CD4-positive, alpha-beta memory T cell (primary cell): ENCODE measurements at regions not wholly inside any gene's neighbourhood (a gene's known extent, or its start where the extent isn't known, plus 50 kb on each side); places are given as distances from the start of the nearest gene placed in this dataset.

Source experiments
- CTCF ChIA-PET: fragments of 350-600 bp; sonication (Branson Sonifier 250); formaldehyde crosslinking; loops from one replicate; lab custom pipeline; 2021; ENCODE audit warnings: inconsistent platforms; ENCODE audit not compliant: partially characterized antibody; lab: Charles Lee
- POLR2A ChIA-PET: fragments of 350-600 bp; sonication (Branson Sonifier 250); formaldehyde crosslinking; loops from one replicate; lab custom pipeline; 2021; ENCODE audit not compliant: partially characterized antibody; lab: Charles Lee
- DNase-seq, 5 donors: peaks; one replicate each; pipeline versions ENCODE4 v3.0.0 to v3.0.0-alpha.2; 2020 to 2022; ENCODE audit warnings: mixed read lengths in 1 of 5
- H3K27ac ChIP-seq: one replicate; pipeline ENCODE4 v1.7.0; 2013; ENCODE audit warnings: low read depth, low read length
- H3K27me3 ChIP-seq: 2 replicates; pipeline ENCODE4 v1.7.0; 2013; ENCODE audit warnings: mild to moderate bottlenecking, low read length, moderate library complexity; ENCODE audit not compliant: insufficient read depth
- H3K36me3 ChIP-seq: 2 replicates; pipeline ENCODE4 v1.7.0; 2013; ENCODE audit warnings: mild to moderate bottlenecking, low read length, moderate library complexity; ENCODE audit not compliant: insufficient read depth
- H3K4me1 ChIP-seq: 2 replicates; pipeline ENCODE4 v1.7.0; 2013; ENCODE audit warnings: mild to moderate bottlenecking, low read length, moderate library complexity; ENCODE audit not compliant: insufficient read depth
- H3K4me3 ChIP-seq, 2 donors: one replicate each; pipeline ENCODE4 v1.7.0; 2013; ENCODE audit warnings: low read length in 2 of 2, mild to moderate bottlenecking in 1 of 2
- H3K9me3 ChIP-seq, 2 donors: one replicate each; pipeline ENCODE4 v1.7.0; 2013; ENCODE audit warnings: low read length in 2 of 2, control low read depth in 1 of 2; ENCODE audit not compliant: control insufficient read depth in 1 of 2
- H3K27ac Mint-ChIP-seq, 7 donors: one replicate each; pipeline ENCODE4 v1.8.0; 2020 to 2021; ENCODE audit warnings: mixed read lengths in 7 of 7, mild to moderate bottlenecking in 6 of 7, inconsistent platforms in 3 of 7, moderate library complexity in 3 of 7
- H3K27me3 Mint-ChIP-seq, 2 donors: one replicate each; pipeline ENCODE4 v1.8.0; 2020 to 2021; ENCODE audit warnings: mixed read lengths in 2 of 2
- H3K36me3 Mint-ChIP-seq, 2 donors: one replicate each; pipeline ENCODE4 v1.8.0; 2020 to 2021; ENCODE audit warnings: mixed read lengths in 2 of 2, inconsistent platforms in 1 of 2, mild to moderate bottlenecking in 1 of 2
- H3K4me1 Mint-ChIP-seq, 4 donors: one replicate each; pipeline ENCODE4 v1.8.0; 2020 to 2021; ENCODE audit warnings: mixed read lengths in 4 of 4, mild to moderate bottlenecking in 1 of 4
- H3K4me3 Mint-ChIP-seq, 8 donors: one replicate each; pipeline ENCODE4 v1.8.0; 2020 to 2021; ENCODE audit warnings: mixed read lengths in 8 of 8, mild to moderate bottlenecking in 7 of 8, moderate library complexity in 6 of 8, inconsistent platforms in 3 of 8
- H3K9me3 Mint-ChIP-seq, 8 donors: one replicate each; pipeline ENCODE4 v1.8.0; 2020 to 2021; ENCODE audit warnings: mixed read lengths in 8 of 8, mild to moderate bottlenecking in 5 of 8, inconsistent platforms in 3 of 8, moderate library complexity in 1 of 8
- intact Hi-C: fragments of 100-400 bp; cut with micrococcal nuclease; formaldehyde crosslinking; loops from one replicate; pipeline ENCODE4 v1.15.1; 2023

DNA sequence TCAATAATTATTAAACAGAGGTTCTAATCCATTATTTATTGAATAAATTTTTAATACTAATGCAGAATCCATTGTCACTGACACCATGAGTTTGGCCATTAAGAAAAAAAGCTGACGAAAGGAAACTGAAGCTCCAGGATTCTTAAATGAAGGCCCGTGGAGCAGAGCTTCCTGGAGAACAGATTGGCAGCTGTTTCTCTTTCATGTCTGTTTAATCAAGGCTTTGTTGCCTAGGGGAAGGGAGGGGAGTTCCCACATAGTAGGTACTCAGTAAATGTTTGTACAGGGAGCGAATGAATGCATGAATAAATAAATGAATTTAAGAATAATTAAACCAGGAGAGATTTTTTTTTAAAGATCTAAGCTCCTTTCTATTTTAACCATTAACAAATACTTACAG, 315.1 kb upstream of the KLHL29 start:
- Mint-ChIP-seq H3K4me1 (no peaks in the 10 kb centered on the region), H3K27ac (no peak overlapping the region), H3K4me3 (no peak overlapping the region), H3K36me3 (no peaks in the 10 kb centered on the region), H3K9me3 (peaks cover 0 to 2% (median 0%) of the 10 kb centered on the region in 8 donors), H3K27me3 (peaks cover 2 to 6% of the 10 kb centered on the region in 2 donors)
- Histone ChIP-seq H3K27me3 (no peaks in the 10 kb centered on the region), H3K4me3 (no peak overlapping the region), H3K27ac (no peak overlapping the region), H3K9me3 (no peaks in the 10 kb centered on the region), H3K4me1 (no peaks in the 10 kb centered on the region), H3K36me3 (no peaks in the 10 kb centered on the region)
- intact Hi-C loops, result no loop called here
- POLR2A ChIA-PET, result no interaction called here
- CTCF ChIA-PET, result no interaction called here
- no peak for DNase-seq

DNA sequence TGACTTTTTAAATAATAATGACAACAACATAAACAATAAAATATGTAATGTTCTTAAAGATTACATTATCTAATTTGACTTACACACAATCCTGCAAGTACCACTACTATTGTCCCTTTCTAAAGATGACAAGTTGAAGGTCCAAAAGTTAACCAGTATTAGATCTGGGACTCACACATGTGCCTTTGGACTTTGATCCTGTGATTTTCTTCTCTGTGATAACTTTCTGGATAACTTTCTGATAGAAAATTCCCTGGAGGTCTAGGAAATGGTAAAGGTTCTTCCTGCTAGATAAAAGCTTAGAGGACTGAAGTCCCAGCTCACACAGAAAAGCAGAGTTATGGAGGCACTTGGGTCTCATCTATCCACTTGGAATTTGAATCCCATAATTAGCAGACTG, 311.9 kb upstream of the KLHL29 start:
- Mint-ChIP-seq H3K36me3 (no peaks in the 10 kb centered on the region), H3K9me3 (peaks cover 0 to 2% (median 0%) of the 10 kb centered on the region in 8 donors), H3K27ac (no peak overlapping the region), H3K27me3 (peaks cover 2 to 4% of the 10 kb centered on the region in 2 donors), H3K4me3 (no peak overlapping the region), H3K4me1 (no peaks in the 10 kb centered on the region)
- ChIA-PET POLR2A (no interaction called here), CTCF (no interaction called here)
- Histone ChIP-seq H3K36me3 (no peaks in the 10 kb centered on the region), H3K4me1 (no peaks in the 10 kb centered on the region), H3K4me3 (no peak overlapping the region), H3K27me3 (no peaks in the 10 kb centered on the region), H3K9me3 (no peaks in the 10 kb centered on the region), H3K27ac (no peak overlapping the region)
- intact Hi-C loops, result no loop called here
- no peak for DNase-seq

DNA sequence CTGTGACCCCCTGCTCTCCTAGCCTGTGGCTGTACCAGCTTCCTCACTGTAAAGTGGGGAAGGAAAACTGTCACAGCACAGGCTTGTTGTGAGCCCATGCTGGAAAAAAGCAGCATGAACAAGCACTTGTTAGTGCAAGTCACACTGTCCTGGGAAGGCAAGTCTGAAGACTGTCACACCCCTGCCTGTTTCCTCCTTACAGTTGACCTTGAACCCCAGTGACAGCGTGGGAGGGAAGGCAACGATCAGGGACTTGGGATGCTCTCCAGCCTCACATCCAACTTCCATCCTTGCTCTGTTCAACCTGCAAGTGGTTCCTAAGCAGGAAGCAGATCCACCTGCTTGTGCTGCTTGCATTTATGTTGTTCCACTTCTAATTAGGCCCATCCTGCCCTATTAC, 311.3 kb upstream of the KLHL29 start:
- H3K9me3 Mint-ChIP-seq, result peaks cover 0 to 2% (median 0%) of the 10 kb centered on the region in 8 donors
- H3K4me3 ChIP-seq, result no peak overlapping the region
- peak overlapping the region in 1 of 8 donors; percentile 3 for H3K4me3 Mint-ChIP-seq
- no peaks in the 10 kb centered on the region for H3K4me1 Mint-ChIP-seq
- H3K36me3 Mint-ChIP-seq, result no peaks in the 10 kb centered on the region
- DNase-seq, result no peak
- peaks cover 0 to 4% of the 10 kb centered on the region in 2 donors for H3K27me3 Mint-ChIP-seq
- no peaks in the 10 kb centered on the region for H3K9me3 ChIP-seq
- no peaks in the 10 kb centered on the region for H3K4me1 ChIP-seq
- no peak overlapping the region for H3K27ac Mint-ChIP-seq
- intact Hi-C loops, result no loop called here
- POLR2A ChIA-PET, result no interaction called here
- no peaks in the 10 kb centered on the region for H3K36me3 ChIP-seq
- CTCF ChIA-PET, result no interaction called here
- no peaks in the 10 kb centered on the region for H3K27me3 ChIP-seq
- no peak overlapping the region for H3K27ac ChIP-seq

DNA sequence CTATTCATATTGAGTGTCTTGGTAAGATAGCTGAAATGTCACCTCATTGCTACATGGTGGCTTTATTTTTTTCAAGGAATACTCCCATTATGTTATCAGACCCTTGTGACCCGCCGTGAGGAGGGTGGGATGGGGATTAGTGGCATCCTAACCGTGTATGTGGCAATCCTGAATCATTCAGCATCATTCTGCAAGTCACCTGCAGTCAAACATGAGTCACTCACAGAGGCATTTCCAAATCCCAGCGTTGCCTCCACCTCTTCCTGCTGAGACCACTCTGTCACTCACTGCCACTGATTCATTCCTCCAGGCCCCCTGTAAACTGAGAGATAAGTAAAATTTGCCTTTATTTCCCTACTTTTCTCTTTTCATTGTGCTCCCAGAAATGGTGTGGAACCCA, 307.4 kb upstream of the KLHL29 start:
- no peaks in the 10 kb centered on the region for H3K36me3 Mint-ChIP-seq
- no peaks in the 10 kb centered on the region for H3K4me1 Mint-ChIP-seq
- no peaks in the 10 kb centered on the region for H3K27me3 ChIP-seq
- peaks cover 0 to 18% (median 4%) of the 10 kb centered on the region in 8 donors for H3K9me3 Mint-ChIP-seq
- no peaks in the 10 kb centered on the region for H3K4me1 ChIP-seq
- H3K9me3 ChIP-seq, result no peaks in the 10 kb centered on the region
- H3K27ac Mint-ChIP-seq, result no peak overlapping the region
- ChIA-PET CTCF (no interaction called here), POLR2A (no interaction called here)
- intact Hi-C loops, result no loop called here
- H3K4me3 Mint-ChIP-seq, result no peak overlapping the region
- H3K27ac ChIP-seq, result no peak overlapping the region
- no peaks in the 10 kb centered on the region for H3K27me3 Mint-ChIP-seq
- H3K4me3 ChIP-seq, result no peak overlapping the region
- H3K36me3 ChIP-seq, result no peaks in the 10 kb centered on the region
- DNase-seq, result no peak

DNA sequence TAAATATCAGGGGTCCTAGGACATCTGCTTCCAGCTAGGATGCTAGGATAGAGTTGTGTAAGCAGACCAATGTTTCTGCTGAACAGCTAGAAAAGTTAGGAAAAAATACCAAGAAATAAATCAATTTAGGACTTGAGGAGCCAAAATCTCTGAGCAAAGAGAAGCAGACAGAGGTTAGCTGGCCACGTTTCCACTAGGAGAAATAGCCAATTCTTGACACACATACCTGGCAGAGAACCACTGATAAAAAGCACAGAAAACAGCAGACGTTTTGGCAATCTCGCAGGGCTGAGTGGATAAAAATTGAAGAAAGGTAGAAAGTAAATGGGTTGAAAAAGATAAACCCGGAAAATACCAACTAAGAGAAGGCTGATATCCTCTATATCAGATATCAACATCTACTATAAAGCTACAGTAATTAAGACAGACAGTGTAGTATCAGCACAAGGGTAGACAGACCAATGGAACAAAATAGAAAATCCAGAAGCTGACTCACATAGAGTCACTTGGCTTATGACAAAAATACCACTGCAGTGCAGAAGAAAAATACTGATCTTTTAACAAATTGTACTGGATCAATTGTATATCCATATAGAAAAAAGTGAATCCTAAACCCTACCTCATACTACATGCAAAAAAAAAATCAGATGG, 306.1 kb upstream of the KLHL29 start:
- no peaks in the 10 kb centered on the region for H3K27me3 Mint-ChIP-seq

DNA sequence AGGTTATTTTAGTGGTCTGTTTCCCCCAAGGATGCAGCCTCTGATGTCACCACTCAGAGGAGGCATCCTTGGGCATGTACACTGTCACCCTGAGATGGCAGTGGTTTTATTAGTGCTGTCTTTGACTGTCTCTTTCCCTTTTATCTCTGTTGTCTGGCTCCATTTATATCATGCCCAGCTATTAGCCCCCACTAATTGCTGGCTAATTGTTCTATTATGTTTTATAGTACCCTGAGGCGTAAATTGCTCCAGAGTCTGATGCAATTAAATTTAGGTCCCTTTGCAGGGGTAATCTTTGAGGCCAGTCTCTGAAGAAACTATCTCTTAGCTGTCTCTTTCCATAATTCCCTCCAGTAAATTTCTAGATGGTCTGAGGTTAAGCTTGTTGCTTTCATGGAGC, 301.0 kb upstream of the KLHL29 start:
- POLR2A ChIA-PET, result no interaction called here
- H3K4me3 ChIP-seq, result no peak overlapping the region

More for the DNA sequence above, 306.1 kb upstream of the KLHL29 start:
- ChIA-PET POLR2A (no interaction called here), CTCF (no interaction called here)
- no peaks in the 10 kb centered on the region for H3K36me3 Mint-ChIP-seq
- no peaks in the 10 kb centered on the region for H3K9me3 ChIP-seq
- no peaks in the 10 kb centered on the region for H3K4me1 ChIP-seq
- intact Hi-C loops, result no loop called here
- H3K36me3 ChIP-seq, result no peaks in the 10 kb centered on the region
- DNase-seq, result no peak
- H3K4me3 ChIP-seq, result no peak overlapping the region
- no peak overlapping the region for H3K27ac Mint-ChIP-seq
- H3K4me3 Mint-ChIP-seq, result no peak overlapping the region
- H3K27me3 ChIP-seq, result no peaks in the 10 kb centered on the region
- H3K4me1 Mint-ChIP-seq, result no peaks in the 10 kb centered on the region
- H3K9me3 Mint-ChIP-seq, result peaks cover 0 to 18% (median 4%) of the 10 kb centered on the region in 8 donors
- H3K27ac ChIP-seq, result no peak overlapping the region

DNA sequence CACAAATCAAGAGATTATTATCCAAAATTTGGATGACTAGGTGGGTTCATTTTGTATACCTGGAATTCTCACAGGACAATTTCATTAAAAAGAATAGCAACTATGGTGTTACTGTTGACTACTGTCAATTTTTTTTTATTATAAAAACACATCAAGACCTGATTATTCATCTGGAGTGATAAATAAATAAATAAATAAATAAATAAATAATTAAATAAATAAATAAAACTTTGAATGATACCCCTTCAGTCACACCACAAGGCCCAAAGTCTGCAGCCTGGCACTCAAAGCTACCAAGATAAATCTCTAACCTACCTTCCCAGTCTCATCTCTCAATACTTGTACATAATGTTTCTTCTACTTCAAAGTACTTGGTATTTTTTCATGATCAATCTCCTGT, 294.0 kb upstream of the KLHL29 start:
- POLR2A ChIA-PET, result no interaction called here
- H3K27ac Mint-ChIP-seq, result no peak overlapping the region
- intact Hi-C loops, result no loop called here
- CTCF ChIA-PET, result no interaction called here
- H3K4me3 Mint-ChIP-seq, result no peak overlapping the region
- Histone ChIP-seq H3K36me3 (no peaks in the 10 kb centered on the region), H3K27ac (no peak overlapping the region), H3K4me1 (no peaks in the 10 kb centered on the region), H3K4me3 (no peak overlapping the region), H3K9me3 (no peaks in the 10 kb centered on the region), H3K27me3 (no peaks in the 10 kb centered on the region)
- no peaks in the 10 kb centered on the region for H3K36me3 Mint-ChIP-seq
- DNase-seq, result no peak
- peaks cover 0 to 2% of the 10 kb centered on the region in 2 donors for H3K27me3 Mint-ChIP-seq
- no peaks in the 10 kb centered on the region for H3K4me1 Mint-ChIP-seq
- H3K9me3 Mint-ChIP-seq, result peaks cover 0 to 22% (median 8%) of the 10 kb centered on the region in 8 donors

More for the DNA sequence above, 301.0 kb upstream of the KLHL29 start:
- H3K27me3 Mint-ChIP-seq, result no peaks in the 10 kb centered on the region
- CTCF ChIA-PET, result no interaction called here
- Histone ChIP-seq H3K4me1 (no peaks in the 10 kb centered on the region), H3K36me3 (no peaks in the 10 kb centered on the region), H3K9me3 (no peaks in the 10 kb centered on the region), H3K27me3 (no peaks in the 10 kb centered on the region), H3K27ac (no peak overlapping the region)
- H3K4me1 Mint-ChIP-seq, result no peaks in the 10 kb centered on the region
- no peak overlapping the region for H3K27ac Mint-ChIP-seq
- intact Hi-C loops, result no loop called here
- H3K4me3 Mint-ChIP-seq, result no peak overlapping the region
- no peak for DNase-seq
- H3K9me3 Mint-ChIP-seq, result peaks cover 1 to 33% (median 6%) of the 10 kb centered on the region in 8 donors
- no peaks in the 10 kb centered on the region for H3K36me3 Mint-ChIP-seq
